Cardiac fibroblast (primary cell): ENCODE measurements at regions not wholly inside any gene's neighbourhood (a gene's known extent, or its start where the extent isn't known, plus 50 kb on each side); places are given as distances from the start of the nearest gene placed in this dataset.

Source experiments
- DNase-seq, 2 donors: peaks; one replicate each; pipeline versions ENCODE4 v3.0.0 to v3.0.0-alpha.2; 2010; ENCODE audit warnings: low read depth in 2 of 2
- H3K4me3 ChIP-seq, 2 donors: replicated peaks in 1 of 2; 1 replicate in 1 of 2; 2 replicates in 1 of 2; pipeline ENCODE4 v1.5.1; 2011; ENCODE audit warnings: low read depth in 2 of 2, low read length in 2 of 2, mild to moderate bottlenecking in 2 of 2, moderate library complexity in 1 of 2
- TF ChIP-seq, protein P1 (sequence below): IDR thresholded peaks from one replicate; pipeline ENCODE4 v1.5.1; 2011; ENCODE audit warnings: low read depth, mild to moderate bottlenecking, low read length, inconsistent platforms

DNA sequence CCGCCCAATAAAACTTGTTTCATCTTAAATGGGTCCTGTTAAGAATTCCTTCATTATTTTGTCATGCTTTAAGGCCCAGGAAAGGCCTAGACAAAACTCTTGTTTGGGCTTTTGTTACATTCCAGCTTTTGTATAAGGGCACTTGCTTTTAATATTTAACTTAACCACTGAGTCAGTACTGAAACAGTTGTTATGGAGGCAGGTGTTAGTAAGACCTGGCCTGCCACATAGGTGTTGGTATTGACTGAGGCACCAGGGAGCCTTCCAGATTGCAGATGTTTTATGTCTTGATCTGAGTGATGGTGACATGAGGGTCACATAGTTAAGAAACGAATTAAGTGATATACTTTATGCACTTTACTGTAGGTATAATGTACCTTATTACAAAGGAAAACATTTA, 274.9 kb upstream of the TGFBR2 start:
- TF ChIP-seq, protein P1, sequence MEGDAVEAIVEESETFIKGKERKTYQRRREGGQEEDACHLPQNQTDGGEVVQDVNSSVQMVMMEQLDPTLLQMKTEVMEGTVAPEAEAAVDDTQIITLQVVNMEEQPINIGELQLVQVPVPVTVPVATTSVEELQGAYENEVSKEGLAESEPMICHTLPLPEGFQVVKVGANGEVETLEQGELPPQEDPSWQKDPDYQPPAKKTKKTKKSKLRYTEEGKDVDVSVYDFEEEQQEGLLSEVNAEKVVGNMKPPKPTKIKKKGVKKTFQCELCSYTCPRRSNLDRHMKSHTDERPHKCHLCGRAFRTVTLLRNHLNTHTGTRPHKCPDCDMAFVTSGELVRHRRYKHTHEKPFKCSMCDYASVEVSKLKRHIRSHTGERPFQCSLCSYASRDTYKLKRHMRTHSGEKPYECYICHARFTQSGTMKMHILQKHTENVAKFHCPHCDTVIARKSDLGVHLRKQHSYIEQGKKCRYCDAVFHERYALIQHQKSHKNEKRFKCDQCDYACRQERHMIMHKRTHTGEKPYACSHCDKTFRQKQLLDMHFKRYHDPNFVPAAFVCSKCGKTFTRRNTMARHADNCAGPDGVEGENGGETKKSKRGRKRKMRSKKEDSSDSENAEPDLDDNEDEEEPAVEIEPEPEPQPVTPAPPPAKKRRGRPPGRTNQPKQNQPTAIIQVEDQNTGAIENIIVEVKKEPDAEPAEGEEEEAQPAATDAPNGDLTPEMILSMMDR: no peak
- H3K4me3 ChIP-seq: no peak overlapping the region
- no peak for DNase-seq

DNA sequence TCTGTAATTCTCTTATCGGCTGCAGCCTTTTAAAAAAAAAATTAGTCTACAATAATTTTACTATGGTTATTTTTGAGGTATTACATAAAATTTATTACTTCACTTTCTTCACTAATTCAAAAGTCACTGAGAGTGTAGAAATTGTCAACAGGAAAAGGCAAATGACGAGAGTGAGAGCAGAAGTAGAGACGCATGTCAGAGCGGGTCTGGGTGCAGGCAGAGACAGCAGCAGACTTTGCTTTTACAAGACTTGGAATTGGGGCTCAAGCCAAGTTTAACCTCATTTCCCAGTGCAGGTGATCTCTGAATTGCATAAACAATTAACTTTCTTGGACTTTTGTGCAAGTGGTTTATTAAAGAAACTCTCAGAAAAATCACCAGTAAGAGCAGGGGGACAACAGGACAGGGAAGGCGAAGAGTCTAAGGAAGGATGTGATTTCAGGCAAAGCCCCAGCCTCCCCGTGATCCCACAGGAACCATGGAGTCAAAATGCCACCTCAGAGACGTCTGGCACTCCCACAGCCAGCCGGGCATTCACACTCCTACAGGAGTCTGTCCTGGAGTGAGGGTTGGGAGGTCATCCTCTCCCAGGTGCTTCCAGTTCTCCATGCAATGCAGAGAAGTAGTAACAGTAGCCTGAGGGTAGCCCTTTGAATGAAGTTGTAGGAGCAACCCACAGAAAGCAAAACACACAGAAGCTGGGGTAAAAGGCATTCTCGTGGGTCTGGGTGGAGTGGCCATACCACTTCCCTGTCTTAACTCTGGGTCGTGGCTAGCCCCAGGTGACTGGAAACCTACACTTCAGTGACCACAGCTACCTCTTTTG, 274.0 kb upstream of the TGFBR2 start:
- no peak overlapping the region for H3K4me3 ChIP-seq
- TF ChIP-seq, protein P1: no peak
- DNase-seq: no peak

DNA sequence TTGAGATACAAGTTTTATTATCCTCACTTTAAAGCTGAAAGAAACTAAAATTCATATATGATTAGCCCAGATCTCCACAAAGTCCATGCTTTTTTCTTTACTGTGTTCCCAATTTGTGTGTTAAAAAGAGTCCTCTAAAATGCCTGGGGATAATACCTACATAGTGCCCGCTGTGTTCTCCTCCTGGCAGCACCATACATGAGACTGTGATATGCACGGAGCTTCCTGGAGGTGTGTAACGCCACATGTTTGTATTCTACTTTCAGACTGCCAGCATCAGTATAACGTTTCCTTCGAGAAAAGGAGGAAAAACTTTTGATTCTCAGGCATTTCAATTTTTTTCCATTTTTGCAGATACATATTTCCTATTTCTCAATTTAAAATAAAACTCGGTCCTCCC, 273.3 kb upstream of the TGFBR2 start:
- H3K4me3 ChIP-seq: no peak overlapping the region
- TF ChIP-seq, protein P1: no peak
- DNase-seq: no peak

DNA sequence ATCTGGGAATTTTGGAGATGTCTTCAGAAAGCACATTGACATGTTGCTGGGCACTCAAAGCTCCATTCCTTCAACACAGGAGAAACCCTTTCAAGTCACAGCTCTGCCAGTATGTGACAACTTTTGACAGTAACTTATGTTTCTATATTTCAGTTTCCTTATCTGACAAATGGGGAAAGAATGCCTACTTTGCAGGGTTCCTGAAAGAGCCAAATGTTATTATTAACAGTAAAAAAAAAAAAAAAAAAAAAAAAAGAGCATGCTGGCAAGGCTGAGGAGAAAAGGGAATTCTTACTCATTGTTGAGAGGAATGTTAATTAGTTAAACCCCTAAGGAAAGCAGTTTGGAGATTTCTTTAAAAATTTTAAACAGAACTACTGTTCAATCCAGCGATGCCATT, 272.5 kb upstream of the TGFBR2 start:
- H3K4me3 ChIP-seq: no peak overlapping the region
- TF ChIP-seq, protein P1: no peak
- DNase-seq: peak in 1 of 2 donors; percentile 44

DNA sequence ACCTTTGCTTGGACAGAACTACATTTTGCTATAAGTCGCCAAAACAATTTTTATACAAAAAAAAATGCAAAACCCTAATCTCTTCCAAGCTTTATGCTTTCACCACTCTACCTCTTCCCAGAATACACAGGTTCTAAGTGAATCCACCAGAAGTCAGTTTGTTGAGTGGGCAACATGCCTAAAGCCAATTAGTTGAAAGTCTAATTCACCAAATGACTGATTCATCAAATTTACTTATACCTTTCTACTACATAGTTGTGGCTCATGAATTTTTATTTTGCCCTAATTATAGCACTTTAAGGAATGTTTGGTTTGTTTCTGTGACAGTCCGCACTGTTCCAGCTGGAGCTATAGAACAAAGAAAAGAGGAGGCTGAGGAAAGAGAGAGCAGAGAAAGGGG, 265.9 kb upstream of the TGFBR2 start:
- TF ChIP-seq, protein P1: no peak
- no peak overlapping the region for H3K4me3 ChIP-seq
- no peak for DNase-seq

DNA sequence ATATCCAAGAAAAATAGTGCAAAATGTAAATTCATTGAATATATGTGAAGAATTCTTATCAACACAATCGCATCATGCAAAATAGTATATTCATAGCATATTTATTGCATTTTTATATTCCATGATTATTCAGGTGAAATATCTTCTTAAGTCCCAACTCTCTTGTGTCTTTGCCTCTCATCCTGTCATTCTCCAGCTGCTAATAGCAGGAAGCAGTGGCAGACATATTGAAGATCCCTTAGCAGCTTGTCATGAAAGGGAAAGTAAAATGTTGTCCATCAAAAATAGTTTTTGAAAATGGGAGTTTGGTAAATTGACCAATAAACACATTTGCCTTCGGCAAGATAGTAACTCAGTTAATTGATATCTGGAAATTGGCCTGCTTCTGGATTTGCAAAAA, 265.3 kb upstream of the TGFBR2 start:
- no peak overlapping the region for H3K4me3 ChIP-seq
- no peak for DNase-seq
- TF ChIP-seq, protein P1: no peak

DNA sequence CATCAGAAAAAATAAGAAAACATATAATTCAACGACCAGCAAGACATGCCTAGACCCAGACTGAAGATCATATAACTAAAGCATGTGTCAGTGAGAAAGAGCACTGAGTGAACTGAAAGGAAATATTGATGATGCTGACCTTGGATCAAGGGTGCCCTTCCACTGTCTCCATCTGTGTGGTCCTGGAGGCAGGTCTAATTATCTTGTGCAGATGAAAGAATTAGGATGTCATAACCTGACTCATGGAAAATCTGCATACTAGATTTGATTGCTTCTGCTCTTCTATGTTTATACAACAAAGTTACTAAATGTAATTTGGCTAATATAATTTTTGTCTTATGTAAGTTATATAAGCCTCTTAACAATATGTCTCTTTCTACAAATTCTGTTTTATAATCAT, 264.6 kb upstream of the TGFBR2 start:
- DNase-seq: no peak
- H3K4me3 ChIP-seq: no peak overlapping the region
- TF ChIP-seq, protein P1: no peak
